ENCODE measurements at regions not wholly inside any gene's neighbourhood (a gene's known extent, or its start where the extent isn't known, plus 50 kb on each side); places are given as distances from the start of the nearest gene placed in this dataset.

- DNase-seq: no peak
These were observed 50.0 kb upstream of the RNU6ATAC start for GRCh38 chr9:134214386-134214765.

GRCh38 chr9:134214766-134215419 is 50.5 kb upstream of the RNU6ATAC start:
- no peak for DNase-seq

DNA sequence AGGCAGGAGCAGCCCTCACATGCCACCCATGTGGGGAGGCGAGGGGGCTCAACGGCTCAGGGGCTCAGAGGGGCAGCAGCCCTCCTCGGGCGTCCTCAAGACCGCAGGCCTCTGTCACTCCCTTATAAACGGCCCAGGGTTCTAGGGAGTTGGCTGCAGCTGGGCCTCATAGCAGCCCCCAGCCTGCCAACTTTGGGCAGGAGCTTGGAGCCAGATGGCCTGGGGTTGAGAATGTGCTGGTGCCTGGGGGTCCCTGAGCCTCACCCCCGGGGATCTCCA is 51.0 kb upstream of the RNU6ATAC start:
- no peak for DNase-seq

DNA sequence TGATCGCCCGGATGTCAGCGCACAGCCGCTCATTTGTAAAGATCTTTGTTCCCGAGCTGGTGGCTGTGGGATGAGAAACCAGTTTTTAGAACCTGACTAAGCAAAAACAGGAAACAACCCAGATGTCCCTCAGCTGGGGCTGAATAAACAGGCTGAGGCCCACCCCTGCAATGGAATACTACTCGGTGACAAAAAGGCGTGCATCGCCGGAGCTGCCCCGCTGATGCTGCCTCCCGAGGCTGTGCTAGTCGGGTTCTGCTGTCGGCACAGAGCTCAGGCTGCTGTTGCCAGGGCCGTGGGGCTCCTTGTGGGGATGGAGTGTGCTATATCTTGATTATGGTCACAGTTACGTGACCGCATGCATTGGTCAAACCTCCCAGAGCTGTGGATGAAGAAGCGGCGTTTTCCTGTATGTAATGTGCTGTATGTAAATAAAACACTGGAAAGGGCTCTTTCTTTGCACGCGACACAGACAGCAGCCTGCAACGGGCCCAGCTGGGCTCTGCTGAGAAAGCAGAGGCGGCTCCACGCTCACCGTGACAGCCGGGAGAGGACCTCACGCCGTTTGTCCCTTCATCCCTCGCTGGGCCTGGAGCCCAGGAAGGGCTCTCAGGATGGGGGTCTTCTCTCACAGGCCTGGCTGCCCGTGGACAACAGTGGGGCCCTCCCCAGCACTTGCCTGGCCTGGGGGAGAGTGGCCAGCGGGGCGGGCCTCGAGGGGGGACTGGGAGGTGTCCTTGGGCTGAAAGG is 51.5 kb upstream of the RNU6ATAC start:
- DNase-seq: peak; percentile 43

DNA sequence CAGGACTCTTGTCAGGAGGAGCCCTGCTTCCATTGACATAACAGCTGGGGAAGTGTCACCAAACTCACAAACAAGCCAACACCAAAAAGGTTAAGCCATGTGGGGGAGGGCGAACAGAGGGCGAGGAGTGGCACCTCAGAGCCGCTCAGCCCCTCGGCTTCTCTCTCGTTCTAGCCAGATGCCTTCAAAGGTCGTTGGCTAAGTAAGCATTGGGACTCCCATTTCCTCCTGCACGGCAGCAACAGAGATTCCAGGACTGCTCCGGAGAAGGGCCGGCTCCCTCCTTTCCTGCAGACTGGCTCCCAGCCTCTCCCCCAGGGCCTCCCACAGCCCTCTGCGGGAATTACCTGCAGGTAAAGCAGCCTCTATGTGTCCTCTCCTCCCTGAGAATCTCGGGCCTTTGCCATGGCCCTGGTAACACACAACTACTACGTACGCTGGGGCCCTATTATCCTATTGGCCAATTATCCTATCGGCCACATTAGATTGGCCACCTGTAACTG is 52.1 kb upstream of the RNU6ATAC start:
- DNase-seq: no peak

DNA sequence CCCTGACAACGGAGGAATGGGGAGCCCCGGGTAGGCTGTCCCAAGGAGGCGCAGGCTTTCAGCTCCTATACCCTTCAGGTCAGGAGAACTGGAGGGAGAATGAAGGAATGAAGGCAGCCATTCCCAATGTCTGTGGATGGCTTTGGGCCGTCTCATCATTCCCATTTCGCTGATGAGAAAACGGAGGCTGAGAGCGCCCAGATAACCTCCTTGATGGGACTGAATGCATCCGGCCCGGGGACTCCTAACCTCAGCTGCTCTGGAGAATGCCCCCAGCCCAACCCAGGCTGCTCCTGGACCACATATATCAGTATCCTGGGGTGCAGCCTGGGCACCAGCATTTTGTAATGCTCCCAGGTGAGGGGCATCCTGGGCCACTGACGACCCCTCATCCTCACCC is 52.6 kb upstream of the RNU6ATAC start:
- no peak for DNase-seq

DNA sequence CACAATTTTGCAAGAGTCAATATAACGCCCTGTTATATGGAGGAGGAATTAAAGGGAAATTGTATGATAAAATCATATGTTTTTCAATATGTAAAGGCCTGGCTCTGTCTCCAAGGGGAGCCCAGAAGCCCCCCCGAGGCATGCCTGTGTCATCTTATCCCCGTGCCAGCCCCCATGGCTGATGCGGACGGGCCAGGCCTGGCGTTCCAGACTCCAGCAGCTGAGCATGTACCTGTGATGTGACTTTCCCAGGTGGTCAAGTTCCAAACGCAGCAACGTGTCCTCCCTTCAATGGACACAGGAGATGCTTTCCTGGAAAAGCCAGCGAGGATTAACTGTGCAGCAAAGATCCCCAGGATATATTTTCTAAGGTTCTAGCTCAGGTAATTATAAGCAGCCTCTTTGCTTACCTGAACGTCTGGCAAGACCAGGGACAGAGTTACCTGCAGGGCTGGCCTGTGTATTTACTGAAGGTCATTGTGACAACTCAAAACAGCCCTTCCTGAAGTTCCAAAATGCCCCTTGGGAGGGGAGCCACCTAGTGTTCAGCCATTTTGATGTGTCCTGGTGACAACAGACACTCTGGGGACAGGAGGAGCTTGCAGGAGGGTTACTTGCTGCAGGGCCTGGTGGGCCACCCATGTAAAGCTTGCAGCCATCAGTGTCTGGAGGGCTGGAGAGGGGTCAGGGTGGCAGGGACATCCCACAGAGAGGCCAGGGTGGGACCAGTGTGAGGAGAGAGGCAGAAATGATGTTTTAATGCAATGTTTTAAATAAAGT is 53.3 kb upstream of the RNU6ATAC start:
- DNase-seq: no peak

- DNase-seq: no peak
These were observed 53.9 kb upstream of the RNU6ATAC start for GRCh38 chr9:134218230-134218629.

- no peak for DNase-seq
These were observed 55.3 kb upstream of the RNU6ATAC start for GRCh38 chr9:134219646-134220060.

DNA sequence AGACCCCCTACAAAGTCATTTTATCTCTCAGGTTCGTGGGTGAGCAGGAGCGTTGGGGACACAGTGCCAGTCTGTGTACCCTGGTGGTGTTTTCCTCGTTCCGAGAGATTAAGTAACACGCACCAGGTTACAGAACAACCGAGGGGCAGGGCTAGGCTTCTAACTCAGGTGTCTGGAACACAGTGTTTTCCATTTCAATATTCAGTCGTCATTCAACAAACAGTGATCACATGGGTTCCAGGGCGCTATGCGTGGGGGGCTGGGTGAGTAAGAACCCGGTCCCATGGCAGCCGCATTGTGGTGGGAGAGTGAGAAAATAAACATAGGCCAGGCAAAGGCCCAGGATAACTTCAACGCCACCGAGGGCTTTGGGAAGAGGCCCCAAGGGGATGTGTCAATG is 55.9 kb upstream of the RNU6ATAC start:
- no peak for DNase-seq

GRCh38 chr9:134221273-134222017 is 57.1 kb upstream of the RNU6ATAC start:
- DNase-seq: no peak

GRCh38 chr9:134222018-134222573 is 57.7 kb upstream of the RNU6ATAC start:
- DNase-seq: no peak

GRCh38 chr9:134223091-134223490 is 58.7 kb upstream of the RNU6ATAC start:
- DNase-seq: no peak

GRCh38 chr9:134223591-134224122 is 59.3 kb upstream of the RNU6ATAC start:
- DNase-seq: no peak

GRCh38 chr9:134224127-134224526 is 59.8 kb upstream of the RNU6ATAC start:
- DNase-seq: no peak

- no peak for DNase-seq
These were observed 60.3 kb upstream of the RNU6ATAC start for GRCh38 chr9:134224567-134225093.

DNA sequence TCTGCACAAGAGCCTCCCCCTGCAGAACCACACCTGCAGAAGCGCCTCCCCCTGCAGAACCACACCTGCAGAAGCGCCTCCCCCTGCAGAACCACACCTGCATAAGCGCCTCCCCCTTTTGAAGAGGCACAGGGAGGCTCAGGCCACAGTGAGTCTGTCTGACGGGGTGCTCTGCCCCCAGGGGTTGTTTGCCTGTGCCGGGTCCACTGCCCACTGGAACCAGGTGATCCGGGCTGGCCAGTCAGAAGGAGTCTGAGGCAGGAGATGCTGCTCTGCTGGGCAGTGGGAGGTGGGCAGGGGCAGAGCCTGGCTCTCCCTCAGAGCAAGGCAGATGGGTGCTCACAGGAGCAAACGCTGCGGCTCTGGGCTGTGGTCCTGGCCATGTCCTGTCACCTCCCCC is 60.8 kb upstream of the RNU6ATAC start:
- DNase-seq: no peak

DNA sequence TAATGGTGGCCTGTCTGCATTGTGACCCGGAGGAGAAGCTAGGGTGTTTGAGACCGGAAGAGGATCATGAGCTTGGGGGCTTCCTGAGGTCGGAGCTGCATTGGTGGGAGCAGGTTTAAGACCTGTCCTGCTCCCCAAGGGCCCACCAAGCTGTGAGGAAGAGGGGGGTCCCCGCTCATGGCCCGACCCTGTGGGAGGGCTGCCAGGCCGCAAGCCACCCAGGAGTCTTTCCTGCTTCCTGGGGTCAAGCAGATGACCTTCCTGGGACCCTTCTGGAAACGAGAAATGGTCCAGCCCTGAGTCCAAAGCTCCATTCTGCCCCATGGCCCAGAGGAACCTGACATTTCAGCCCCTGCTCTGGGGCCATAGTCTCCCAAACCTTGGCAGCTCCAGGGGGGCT is 61.5 kb upstream of the RNU6ATAC start:
- DNase-seq: no peak

- no peak for DNase-seq
These were observed 62.0 kb upstream of the RNU6ATAC start for GRCh38 chr9:134226221-134226930.
